ENCODE measurements at regions not wholly inside any gene's neighbourhood (a gene's known extent, or its start where the extent isn't known, plus 50 kb on each side); places are given as distances from the start of the nearest gene placed in this dataset.

DNA sequence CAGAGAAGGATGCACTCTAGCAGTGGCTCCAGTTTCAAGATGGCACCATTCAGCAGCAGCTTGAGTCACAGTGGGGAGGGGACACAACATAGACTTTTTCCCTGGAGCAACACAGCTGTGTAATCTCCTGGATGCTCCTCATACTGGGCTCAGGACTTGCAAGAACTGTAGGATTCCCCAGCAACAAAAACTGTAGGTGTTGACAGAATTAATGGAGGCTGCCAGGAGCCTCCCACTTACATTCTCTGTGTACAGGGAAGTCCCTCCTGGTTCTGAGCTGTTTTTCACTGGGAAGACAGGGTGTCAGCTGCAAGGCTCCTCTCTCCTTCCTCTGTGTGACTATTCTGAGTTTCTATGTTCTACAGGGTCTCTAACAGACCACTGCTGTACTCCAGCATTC lies 217.9 kb downstream of the KIF21A start:
- POLR2A ChIA-PET = no interaction called here
- H3K27ac ChIP-seq (ENCODE audit: low read length) = no peak overlapping the region
- H3K36me3 ChIP-seq (ENCODE audit: control insufficient read depth in 2 of 2, extremely low read depth in 1 of 2, insufficient read depth in 1 of 2, low read length in 1 of 2) = no peaks in the 10 kb centered on the region
- H3K4me1 Mint-ChIP-seq = no peaks in the 10 kb centered on the region
- H3K36me3 Mint-ChIP-seq = no peaks in the 10 kb centered on the region
- no peaks in the 10 kb centered on the region for H3K27me3 Mint-ChIP-seq
- peaks cover 5 to 12% (median 6%) of the 10 kb centered on the region in 3 donors for H3K9me3 Mint-ChIP-seq
- ATAC-seq (replicated peaks in 1 of 4) = no peak
- no peak overlapping the region for H3K4me3 Mint-ChIP-seq
- H3K27me3 ChIP-seq (replicated peaks in 1 of 2; ENCODE audit: control insufficient read depth in 2 of 2, extremely low read depth in 1 of 2, insufficient read depth in 2 of 2, low read length in 1 of 2) = no peaks in the 10 kb centered on the region
- H3K4me1 ChIP-seq (ENCODE audit: control insufficient read depth in 1 of 2, extremely low read depth in 1 of 2, insufficient read depth in 2 of 2, low read length in 2 of 2) = no peaks in the 10 kb centered on the region
- CTCF ChIA-PET = no interaction called here
- H3K9me3 ChIP-seq = no peaks in the 10 kb centered on the region
- H3K27ac Mint-ChIP-seq = no peak overlapping the region
- no peak for DNase-seq
- no peak overlapping the region for H3K4me3 ChIP-seq (ENCODE audit: control insufficient read depth in 1 of 2, extremely low read depth in 1 of 2, low read length in 1 of 2)

DNA sequence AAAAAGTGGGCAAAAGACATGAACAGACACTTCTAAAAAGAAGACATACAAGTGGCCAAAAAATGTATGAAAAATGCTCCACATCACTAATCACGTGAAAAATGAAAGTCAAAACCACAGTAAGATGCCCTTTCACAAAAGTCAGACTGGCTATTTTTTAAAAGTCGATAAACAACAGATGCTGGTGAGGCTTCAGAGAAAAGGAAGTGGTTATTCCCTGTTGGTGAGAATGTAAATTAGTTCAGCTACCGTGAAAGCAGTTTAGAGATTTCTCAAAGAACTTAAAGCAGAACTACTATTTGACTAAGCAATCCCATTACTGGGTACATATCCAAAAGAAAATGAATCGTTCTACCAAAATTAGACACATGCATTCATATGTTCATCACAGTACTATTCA lies 237.0 kb downstream of the KIF21A start:
- Mint-ChIP-seq H3K9me3 (peaks cover 14 to 19% (median 19%) of the 10 kb centered on the region in 3 donors), H3K27me3 (no peaks in the 10 kb centered on the region), H3K4me3 (no peak overlapping the region), H3K36me3 (no peaks in the 10 kb centered on the region), H3K4me1 (no peaks in the 10 kb centered on the region), H3K27ac (no peak overlapping the region)
- peaks cover 0 to 2% of the 10 kb centered on the region in 2 experiments for H3K27me3 ChIP-seq (replicated peaks in 1 of 2; ENCODE audit: control insufficient read depth in 2 of 2, extremely low read depth in 1 of 2, insufficient read depth in 2 of 2, low read length in 1 of 2)
- no peak overlapping the region for H3K4me3 ChIP-seq (ENCODE audit: control insufficient read depth in 1 of 2, extremely low read depth in 1 of 2, low read length in 1 of 2)
- H3K27ac ChIP-seq (ENCODE audit: low read length) = no peak overlapping the region
- ATAC-seq (replicated peaks in 1 of 4) (no peak), DNase-seq (no peak)
- WGBS (ENCODE audit: insufficient coverage) = 33% methylated on average over 1 of the region's 4 CpGs
- no peaks in the 10 kb centered on the region for H3K9me3 ChIP-seq
- H3K4me1 ChIP-seq (ENCODE audit: control insufficient read depth in 1 of 2, extremely low read depth in 1 of 2, insufficient read depth in 2 of 2, low read length in 2 of 2) = no peaks in the 10 kb centered on the region
- no peaks in the 10 kb centered on the region for H3K36me3 ChIP-seq (ENCODE audit: control insufficient read depth in 2 of 2, extremely low read depth in 1 of 2, insufficient read depth in 1 of 2, low read length in 1 of 2)
- CTCF ChIA-PET = no interaction called here
- POLR2A ChIA-PET = no interaction called here

DNA sequence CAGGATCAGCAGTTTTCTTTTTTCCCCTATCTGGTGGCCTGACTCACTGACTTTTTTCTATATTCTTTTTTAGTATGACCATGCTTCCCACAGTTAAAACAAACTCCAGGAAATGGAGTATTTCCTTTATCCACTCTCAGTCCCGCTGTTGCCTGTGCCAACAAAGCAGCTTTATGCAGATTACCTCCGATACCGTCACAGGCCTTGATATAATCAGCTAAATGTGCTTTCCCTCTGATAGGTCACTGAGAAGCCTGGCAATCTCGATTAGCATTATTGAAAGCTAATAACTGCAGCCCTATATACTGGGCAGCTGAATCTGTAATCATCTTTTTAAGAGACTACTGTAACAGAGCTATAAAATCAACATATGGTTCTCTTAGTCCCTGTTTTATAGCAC lies 243.6 kb downstream of the KIF21A start:
- Histone ChIP-seq H3K27ac (ENCODE audit: low read length) (no peak overlapping the region), H3K4me3 (ENCODE audit: control insufficient read depth in 1 of 2, extremely low read depth in 1 of 2, low read length in 1 of 2) (no peak overlapping the region), H3K27me3 (replicated peaks in 1 of 2; ENCODE audit: control insufficient read depth in 2 of 2, extremely low read depth in 1 of 2, insufficient read depth in 2 of 2, low read length in 1 of 2) (no peaks in the 10 kb centered on the region), H3K9me3 (no peaks in the 10 kb centered on the region), H3K4me1 (ENCODE audit: control insufficient read depth in 1 of 2, extremely low read depth in 1 of 2, insufficient read depth in 2 of 2, low read length in 2 of 2) (no peaks in the 10 kb centered on the region), H3K36me3 (ENCODE audit: control insufficient read depth in 2 of 2, extremely low read depth in 1 of 2, insufficient read depth in 1 of 2, low read length in 1 of 2) (no peaks in the 10 kb centered on the region)
- DNase-seq (no peak), ATAC-seq (replicated peaks in 1 of 4) (no peak)
- Mint-ChIP-seq H3K36me3 (no peaks in the 10 kb centered on the region), H3K9me3 (peaks cover 6 to 13% (median 12%) of the 10 kb centered on the region in 3 donors), H3K4me1 (no peaks in the 10 kb centered on the region), H3K4me3 (no peak overlapping the region), H3K27ac (no peak overlapping the region), H3K27me3 (peaks cover 0 to 5% of the 10 kb centered on the region in 2 donors)
- WGBS (ENCODE audit: insufficient coverage) = 0% methylated on average over 3 of the region's 4 CpGs
- ChIA-PET POLR2A (interaction anchor here in 1 of 2 donors (0.6 kb wide), 1 partner anchor 10 kb away, joined by 3 read pairs; no protein-coding TSS in a partner anchor), CTCF (no interaction called here)

DNA sequence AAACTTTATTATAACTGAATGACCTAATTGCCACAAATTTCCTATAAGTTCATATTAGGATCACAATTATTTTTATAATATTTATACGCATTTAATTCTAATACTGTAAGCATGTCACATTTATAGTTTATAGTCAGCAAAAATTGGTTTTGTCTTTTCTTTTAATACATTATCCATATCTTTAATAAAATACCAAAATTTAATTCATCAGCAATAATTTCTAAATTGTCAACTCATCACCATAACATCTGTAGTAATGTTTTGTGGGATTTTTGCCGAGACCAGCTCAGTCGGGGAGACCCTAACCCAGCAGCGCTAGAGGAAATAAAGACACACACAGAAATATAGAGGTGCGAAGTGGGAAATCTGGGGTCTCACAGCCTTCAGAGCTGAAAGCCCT lies 254.2 kb downstream of the KIF21A start:
- H3K9me3 ChIP-seq = no peaks in the 10 kb centered on the region
- no CpG with 5 or more reads among the region's 5 CpGs for WGBS (ENCODE audit: insufficient coverage)
- Mint-ChIP-seq H3K27me3 (no peaks in the 10 kb centered on the region), H3K4me3 (no peak overlapping the region), H3K9me3 (peaks cover 0 to 11% (median 3%) of the 10 kb centered on the region in 3 donors), H3K4me1 (no peaks in the 10 kb centered on the region), H3K27ac (no peak overlapping the region), H3K36me3 (no peaks in the 10 kb centered on the region)
- CTCF ChIA-PET = no interaction called here
- no peak overlapping the region for H3K4me3 ChIP-seq (ENCODE audit: control insufficient read depth in 1 of 2, extremely low read depth in 1 of 2, low read length in 1 of 2)
- no peaks in the 10 kb centered on the region for H3K36me3 ChIP-seq (ENCODE audit: control insufficient read depth in 2 of 2, extremely low read depth in 1 of 2, insufficient read depth in 1 of 2, low read length in 1 of 2)
- no peak for DNase-seq
- no peak overlapping the region for H3K27ac ChIP-seq (ENCODE audit: low read length)
- ATAC-seq (replicated peaks in 1 of 4) = no peak
- POLR2A ChIA-PET = no interaction called here
- H3K27me3 ChIP-seq (replicated peaks in 1 of 2; ENCODE audit: control insufficient read depth in 2 of 2, extremely low read depth in 1 of 2, insufficient read depth in 2 of 2, low read length in 1 of 2) = no peaks in the 10 kb centered on the region
- H3K4me1 ChIP-seq (ENCODE audit: control insufficient read depth in 1 of 2, extremely low read depth in 1 of 2, insufficient read depth in 2 of 2, low read length in 2 of 2) = no peaks in the 10 kb centered on the region

DNA sequence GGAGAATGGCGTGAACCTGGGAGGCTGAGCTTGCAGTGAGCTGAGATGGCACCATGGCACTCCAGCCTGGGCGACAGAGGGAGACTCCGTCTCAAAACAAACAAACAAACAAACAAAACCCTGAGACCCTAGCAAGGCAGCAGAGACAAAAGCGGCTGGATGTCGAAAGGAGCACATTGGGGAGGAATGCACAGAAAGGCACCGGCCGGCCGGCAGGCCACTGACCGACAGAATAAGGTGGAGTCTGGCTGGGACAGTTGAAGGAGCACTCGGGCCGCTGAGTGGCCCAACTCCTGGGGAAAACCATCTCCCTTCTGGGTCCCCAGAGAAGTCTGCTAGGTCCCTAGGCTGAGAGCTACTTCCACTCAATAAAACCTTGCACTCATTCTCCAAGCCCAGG lies 256.2 kb downstream of the KIF21A start:
- ChIA-PET POLR2A (no interaction called here), CTCF (no interaction called here)
- Mint-ChIP-seq H3K27ac (no peak overlapping the region), H3K4me3 (no peak overlapping the region), H3K9me3 (peaks cover 0 to 11% (median 3%) of the 10 kb centered on the region in 3 donors), H3K27me3 (no peaks in the 10 kb centered on the region), H3K4me1 (no peaks in the 10 kb centered on the region), H3K36me3 (no peaks in the 10 kb centered on the region)
- H3K36me3 ChIP-seq (ENCODE audit: control insufficient read depth in 2 of 2, extremely low read depth in 1 of 2, insufficient read depth in 1 of 2, low read length in 1 of 2) = no peaks in the 10 kb centered on the region
- H3K9me3 ChIP-seq = no peaks in the 10 kb centered on the region
- 95% methylated on average over 9 of the region's 11 CpGs for WGBS (ENCODE audit: insufficient coverage)
- no peaks in the 10 kb centered on the region for H3K27me3 ChIP-seq (replicated peaks in 1 of 2; ENCODE audit: control insufficient read depth in 2 of 2, extremely low read depth in 1 of 2, insufficient read depth in 2 of 2, low read length in 1 of 2)
- ATAC-seq (replicated peaks in 1 of 4) (no peak), DNase-seq (no peak)
- H3K27ac ChIP-seq (ENCODE audit: low read length) = no peak overlapping the region
- no peaks in the 10 kb centered on the region for H3K4me1 ChIP-seq (ENCODE audit: control insufficient read depth in 1 of 2, extremely low read depth in 1 of 2, insufficient read depth in 2 of 2, low read length in 2 of 2)
- no peak overlapping the region for H3K4me3 ChIP-seq (ENCODE audit: control insufficient read depth in 1 of 2, extremely low read depth in 1 of 2, low read length in 1 of 2)

DNA sequence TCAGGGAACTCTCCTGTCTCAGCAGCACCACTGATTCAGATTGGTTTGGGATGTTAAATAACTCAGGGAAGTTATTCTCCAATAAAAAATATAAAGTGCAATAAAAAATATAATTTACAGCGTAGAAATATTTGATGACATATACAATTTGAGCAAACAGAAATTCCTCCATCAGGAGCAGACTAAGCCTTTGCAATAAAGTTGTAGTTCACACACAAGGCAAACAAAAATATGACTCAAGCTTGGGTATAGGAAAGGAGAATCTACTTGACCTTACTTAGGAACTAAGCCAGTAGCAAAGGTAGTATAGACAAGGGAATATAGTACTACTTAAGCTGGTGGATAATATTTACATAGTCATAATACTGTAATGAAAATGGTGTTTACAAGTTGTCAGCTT lies 264.1 kb downstream of the KIF21A start:
- Mint-ChIP-seq H3K4me1 (no peaks in the 10 kb centered on the region), H3K9me3 (peaks cover 0 to 4% (median 0%) of the 10 kb centered on the region in 3 donors)
- no CpG with 5 or more reads among the region's 1 CpG for WGBS (ENCODE audit: insufficient coverage)

DNA sequence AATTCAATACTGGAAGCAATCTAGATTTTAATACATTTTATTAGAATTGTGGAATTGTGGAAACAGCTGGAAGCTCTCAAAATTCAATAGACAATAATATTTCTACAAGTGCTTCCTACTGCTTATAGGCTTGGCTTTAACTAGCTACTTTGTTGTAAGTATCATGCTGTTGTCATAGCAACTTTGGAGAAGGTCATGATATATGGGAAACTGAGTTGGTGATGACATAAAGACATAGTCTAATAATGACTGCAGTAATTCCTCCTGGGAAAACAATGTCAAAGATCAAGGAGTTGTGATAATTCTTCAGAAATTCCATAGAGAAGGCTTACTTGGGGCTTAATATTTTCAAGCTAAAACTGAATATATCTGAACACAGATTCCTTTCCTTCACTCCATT lies 266.6 kb downstream of the KIF21A start:
- H3K4me3 ChIP-seq (ENCODE audit: control insufficient read depth in 1 of 2, extremely low read depth in 1 of 2, low read length in 1 of 2) = no peak overlapping the region
- no peaks in the 10 kb centered on the region for H3K36me3 ChIP-seq (ENCODE audit: control insufficient read depth in 2 of 2, extremely low read depth in 1 of 2, insufficient read depth in 1 of 2, low read length in 1 of 2)
- peaks cover 0 to 4% (median 0%) of the 10 kb centered on the region in 3 donors for H3K9me3 Mint-ChIP-seq
- ChIA-PET CTCF (no interaction called here), POLR2A (no interaction called here)
- no peak overlapping the region for H3K27ac ChIP-seq (ENCODE audit: low read length)
- no peaks in the 10 kb centered on the region for H3K36me3 Mint-ChIP-seq
- H3K27me3 ChIP-seq (replicated peaks in 1 of 2; ENCODE audit: control insufficient read depth in 2 of 2, extremely low read depth in 1 of 2, insufficient read depth in 2 of 2, low read length in 1 of 2) = no peaks in the 10 kb centered on the region
- H3K4me1 Mint-ChIP-seq = no peaks in the 10 kb centered on the region
- DNase-seq (no peak), ATAC-seq (replicated peaks in 1 of 4) (no peak)
- no peaks in the 10 kb centered on the region for H3K4me1 ChIP-seq (ENCODE audit: control insufficient read depth in 1 of 2, extremely low read depth in 1 of 2, insufficient read depth in 2 of 2, low read length in 2 of 2)
- H3K4me3 Mint-ChIP-seq = no peak overlapping the region
- no peaks in the 10 kb centered on the region for H3K9me3 ChIP-seq
- no peak overlapping the region for H3K27ac Mint-ChIP-seq
- H3K27me3 Mint-ChIP-seq = no peaks in the 10 kb centered on the region

More for the DNA sequence above, 264.1 kb downstream of the KIF21A start:
- ATAC-seq (replicated peaks in 1 of 4) (no peak), DNase-seq (no peak)
- ChIA-PET POLR2A (no interaction called here), CTCF (no interaction called here)
- Histone ChIP-seq H3K36me3 (ENCODE audit: control insufficient read depth in 2 of 2, extremely low read depth in 1 of 2, insufficient read depth in 1 of 2, low read length in 1 of 2) (no peaks in the 10 kb centered on the region), H3K27me3 (replicated peaks in 1 of 2; ENCODE audit: control insufficient read depth in 2 of 2, extremely low read depth in 1 of 2, insufficient read depth in 2 of 2, low read length in 1 of 2) (no peaks in the 10 kb centered on the region), H3K27ac (ENCODE audit: low read length) (no peak overlapping the region), H3K9me3 (no peaks in the 10 kb centered on the region), H3K4me3 (ENCODE audit: control insufficient read depth in 1 of 2, extremely low read depth in 1 of 2, low read length in 1 of 2) (no peak overlapping the region), H3K4me1 (ENCODE audit: control insufficient read depth in 1 of 2, extremely low read depth in 1 of 2, insufficient read depth in 2 of 2, low read length in 2 of 2) (no peaks in the 10 kb centered on the region)
- Mint-ChIP-seq H3K4me3 (no peak overlapping the region), H3K27me3 (no peaks in the 10 kb centered on the region), H3K27ac (no peak overlapping the region), H3K36me3 (no peaks in the 10 kb centered on the region)
